ENCODE measurements at regions not wholly inside any gene's neighbourhood (a gene's known extent, or its start where the extent isn't known, plus 50 kb on each side); places are given as distances from the start of the nearest gene placed in this dataset.

GRCh38 chr6:120096696-120097260 lies 747.2 kb upstream of the MAN1A1 start:
- Histone ChIP-seq H3K27ac (no peak overlapping the region), H3K4me1 (no peaks in the 10 kb centered on the region), H3K9me3 (no peaks in the 10 kb centered on the region), H3K36me3 (no peaks in the 10 kb centered on the region), H3K27me3 (no peaks in the 10 kb centered on the region), H3K4me3 (no peak overlapping the region)
- DNase-seq = no peak
- no peak for TF ChIP-seq CTCF (IDR thresholded peaks at IDR 0.05)
- intact Hi-C loops (cut with DNase I; ENCODE audit: low total_unique reads) = no loop called here

GRCh38 chr6:120083186-120083585 lies 733.6 kb upstream of the MAN1A1 start:
- H3K27ac ChIP-seq = no peak overlapping the region
- DNase-seq = no peak
- H3K36me3 ChIP-seq = no peaks in the 10 kb centered on the region
- intact Hi-C loops (cut with DNase I; ENCODE audit: low total_unique reads) = no loop called here
- H3K4me3 ChIP-seq = no peak overlapping the region
- H3K4me1 ChIP-seq = no peaks in the 10 kb centered on the region
- H3K9me3 ChIP-seq = no peaks in the 10 kb centered on the region
- no peaks in the 10 kb centered on the region for H3K27me3 ChIP-seq
- no peak for TF ChIP-seq CTCF (IDR thresholded peaks at IDR 0.05)

GRCh38 chr6:120077489-120077888 lies 727.9 kb upstream of the MAN1A1 start:
- no peaks in the 10 kb centered on the region for H3K4me1 ChIP-seq
- no peak for DNase-seq

GRCh38 chr6:120058410-120058809 lies 708.8 kb upstream of the MAN1A1 start:
- Histone ChIP-seq H3K9me3 (peaks cover 0 to 4% (median 0%) of the 10 kb centered on the region in 3 donors), H3K36me3 (no peaks in the 10 kb centered on the region), H3K27me3 (no peaks in the 10 kb centered on the region), H3K4me1 (no peaks in the 10 kb centered on the region), H3K27ac (no peak overlapping the region), H3K4me3 (no peak overlapping the region)
- intact Hi-C loops (cut with DNase I; ENCODE audit: low total_unique reads) = no loop called here
- DNase-seq = no peak
- TF ChIP-seq CTCF (IDR thresholded peaks at IDR 0.05) = no peak

More at GRCh38 chr6:120077489-120077888, 727.9 kb upstream of the MAN1A1 start:
- intact Hi-C loops (cut with DNase I; ENCODE audit: low total_unique reads) = no loop called here
- H3K36me3 ChIP-seq = no peaks in the 10 kb centered on the region
- H3K27me3 ChIP-seq = no peaks in the 10 kb centered on the region
- peak in 1 of 2 experiments; percentile 13 for TF ChIP-seq CTCF (IDR thresholded peaks at IDR 0.05)
- H3K9me3 ChIP-seq = no peaks in the 10 kb centered on the region
- H3K27ac ChIP-seq = no peak overlapping the region
- no peak overlapping the region for H3K4me3 ChIP-seq

- intact Hi-C loops (cut with DNase I; ENCODE audit: low total_unique reads) = no loop called here
These were observed 706.5 kb upstream of the MAN1A1 start for GRCh38 chr6:120056085-120056484.

More at GRCh38 chr6:120056085-120056484, 706.5 kb upstream of the MAN1A1 start:
- H3K27ac ChIP-seq = no peak overlapping the region
- no peak for DNase-seq
- H3K27me3 ChIP-seq = no peaks in the 10 kb centered on the region
- H3K9me3 ChIP-seq = peaks cover 0 to 4% (median 0%) of the 10 kb centered on the region in 3 donors
- H3K4me3 ChIP-seq = no peak overlapping the region
- no peaks in the 10 kb centered on the region for H3K36me3 ChIP-seq
- no peaks in the 10 kb centered on the region for H3K4me1 ChIP-seq
- no peak for TF ChIP-seq CTCF (IDR thresholded peaks at IDR 0.05)

Data from tibial artery (tissue), 4 donors.